ENCODE measurements at regions not wholly inside any gene's neighbourhood (a gene's known extent, or its start where the extent isn't known, plus 50 kb on each side); places are given as distances from the start of the nearest gene placed in this dataset.

GRCh38 chr11:29320196-29320595 is 696.6 kb downstream of the KCNA4 start:
- no peaks in the 10 kb centered on the region for H3K27me3 ChIP-seq (replicated peaks; ENCODE audit: control insufficient read depth, insufficient read depth, low read length)
- H3K36me3 ChIP-seq (ENCODE audit: control insufficient read depth, insufficient read depth, low read length): no peaks in the 10 kb centered on the region
- DNase-seq (ENCODE audit: extremely low read depth, insufficient read length): no peak
- H3K4me3 ChIP-seq (replicated peaks; ENCODE audit: low read depth, low read length): no peak overlapping the region
- TF ChIP-seq CTCF (IDR thresholded peaks at IDR 0.05; ENCODE audit: insufficient read depth, low read length, poor library complexity, severe bottlenecking): no peak

- Histone ChIP-seq H3K4me3 (replicated peaks; ENCODE audit: low read depth, low read length) (no peak overlapping the region), H3K27me3 (replicated peaks; ENCODE audit: control insufficient read depth, insufficient read depth, low read length) (no peaks in the 10 kb centered on the region), H3K36me3 (ENCODE audit: control insufficient read depth, insufficient read depth, low read length) (no peaks in the 10 kb centered on the region)
- no peak for TF ChIP-seq CTCF (IDR thresholded peaks at IDR 0.05; ENCODE audit: insufficient read depth, low read length, poor library complexity, severe bottlenecking)
- DNase-seq (ENCODE audit: extremely low read depth, insufficient read length): no peak
These were observed 697.6 kb downstream of the KCNA4 start for GRCh38 chr11:29319210-29319609.

GRCh38 chr11:29318134-29318845 is 698.5 kb downstream of the KCNA4 start:
- Histone ChIP-seq H3K4me3 (replicated peaks; ENCODE audit: low read depth, low read length) (no peak overlapping the region), H3K27me3 (replicated peaks; ENCODE audit: control insufficient read depth, insufficient read depth, low read length) (no peaks in the 10 kb centered on the region), H3K36me3 (ENCODE audit: control insufficient read depth, insufficient read depth, low read length) (no peaks in the 10 kb centered on the region)
- DNase-seq (ENCODE audit: extremely low read depth, insufficient read length): no peak
- TF ChIP-seq CTCF (IDR thresholded peaks at IDR 0.05; ENCODE audit: insufficient read depth, low read length, poor library complexity, severe bottlenecking): no peak

- no peak for TF ChIP-seq CTCF (IDR thresholded peaks at IDR 0.05; ENCODE audit: insufficient read depth, low read length, poor library complexity, severe bottlenecking)
- Histone ChIP-seq H3K27me3 (replicated peaks; ENCODE audit: control insufficient read depth, insufficient read depth, low read length) (no peaks in the 10 kb centered on the region), H3K4me3 (replicated peaks; ENCODE audit: low read depth, low read length) (no peak overlapping the region), H3K36me3 (ENCODE audit: control insufficient read depth, insufficient read depth, low read length) (no peaks in the 10 kb centered on the region)
- DNase-seq (ENCODE audit: extremely low read depth, insufficient read length): no peak
These were observed 699.1 kb downstream of the KCNA4 start for GRCh38 chr11:29317694-29318093.

- no peak for DNase-seq (ENCODE audit: extremely low read depth, insufficient read length)
- Histone ChIP-seq H3K4me3 (replicated peaks; ENCODE audit: low read depth, low read length) (no peak overlapping the region), H3K36me3 (ENCODE audit: control insufficient read depth, insufficient read depth, low read length) (no peaks in the 10 kb centered on the region), H3K27me3 (replicated peaks; ENCODE audit: control insufficient read depth, insufficient read depth, low read length) (no peaks in the 10 kb centered on the region; the same call in 1 of the 2 replicates)
- TF ChIP-seq CTCF (IDR thresholded peaks at IDR 0.05; ENCODE audit: insufficient read depth, low read length, poor library complexity, severe bottlenecking): no peak
These were observed 701.6 kb downstream of the KCNA4 start for GRCh38 chr11:29315275-29315674.

GRCh38 chr11:29314211-29314610 is 702.6 kb downstream of the KCNA4 start:
- no peak for DNase-seq (ENCODE audit: extremely low read depth, insufficient read length)
- TF ChIP-seq CTCF (IDR thresholded peaks at IDR 0.05; ENCODE audit: insufficient read depth, low read length, poor library complexity, severe bottlenecking): no peak
- no peak overlapping the region for H3K4me3 ChIP-seq (replicated peaks; ENCODE audit: low read depth, low read length)

More at GRCh38 chr11:29314211-29314610, 702.6 kb downstream of the KCNA4 start:
- Histone ChIP-seq H3K27me3 (replicated peaks; ENCODE audit: control insufficient read depth, insufficient read depth, low read length) (no peaks in the 10 kb centered on the region; the same call in 1 of the 2 replicates), H3K36me3 (ENCODE audit: control insufficient read depth, insufficient read depth, low read length) (no peaks in the 10 kb centered on the region)
